CD4-positive, alpha-beta T cell (primary cell): ENCODE measurements at regions not wholly inside any gene's neighbourhood (a gene's known extent, or its start where the extent isn't known, plus 50 kb on each side); places are given as distances from the start of the nearest gene placed in this dataset.

Experiments
- ATAC-seq: fragments of 200-7000 bp; cut with Tn5 transposase; one replicate; pipeline ENCODE4 v1.10.0; 2022; ENCODE audit warnings: mild to moderate bottlenecking; ENCODE audit not compliant: poor library complexity
- CTCF ChIA-PET: fragments of 350-600 bp; sonication (Branson Sonifier 250); formaldehyde crosslinking; loops from one replicate; lab custom pipeline; 2021; ENCODE audit warnings: antibody characterized with exemption, inconsistent platforms; lab: Charles Lee
- POLR2A ChIA-PET: fragments of 350-600 bp; sonication (Branson Sonifier 250); formaldehyde crosslinking; loops from one replicate; lab custom pipeline; 2021; ENCODE audit warnings: antibody characterized with exemption, inconsistent platforms; lab: Charles Lee
- DNase-seq, 14 experiments: peaks; one replicate each; pipeline ENCODE4 v3.0.0-alpha.2; 2013 to 2020; ENCODE audit warnings: mixed read lengths in 2 of 14
- H3K27ac ChIP-seq, 2 donors: one replicate each; pipeline versions ENCODE4 v1.5.1 to v1.7.0; 2013; ENCODE audit warnings: low read length in 2 of 2, low read depth in 1 of 2, mild to moderate bottlenecking in 1 of 2
- H3K27me3 ChIP-seq, 2 experiments: 1 replicate in 1 of 2; 2 replicates in 1 of 2; pipeline versions ENCODE4 v1.6.1 to v1.7.0; 2013; ENCODE audit warnings: low read length in 2 of 2, control low read depth in 1 of 2, mild to moderate bottlenecking in 1 of 2, moderate library complexity in 1 of 2; ENCODE audit not compliant: insufficient read depth in 2 of 2, control insufficient read depth in 1 of 2
- H3K36me3 ChIP-seq: one replicate; pipeline ENCODE4 v1.6.1; 2013; ENCODE audit warnings: low read length, control low read depth; ENCODE audit not compliant: insufficient read depth
- H3K4me1 ChIP-seq: one replicate; pipeline ENCODE4 v1.6.1; 2013; ENCODE audit warnings: low read length, control low read depth; ENCODE audit not compliant: insufficient read depth
- H3K4me3 ChIP-seq: one replicate; pipeline ENCODE4 v1.5.1; 2013; ENCODE audit warnings: mild to moderate bottlenecking, low read length, moderate library complexity
- H3K9me3 ChIP-seq, 2 experiments: 1 replicate in 1 of 2; 2 replicates in 1 of 2; pipeline versions ENCODE4 v1.6.1 to v1.7.0; 2013; ENCODE audit warnings: low read length in 2 of 2, mild to moderate bottlenecking in 2 of 2, control low read depth in 1 of 2, moderate library complexity in 1 of 2; ENCODE audit not compliant: control insufficient read depth in 1 of 2, insufficient read depth in 1 of 2
- H3K27ac Mint-ChIP-seq: one replicate; pipeline ENCODE4 v1.8.0; 2020; ENCODE audit warnings: mixed read lengths
- H3K27me3 Mint-ChIP-seq: one replicate; pipeline ENCODE4 v1.8.0; 2021; ENCODE audit warnings: mixed read lengths
- H3K36me3 Mint-ChIP-seq: one replicate; pipeline ENCODE4 v1.8.0; 2021; ENCODE audit warnings: low read depth, mixed read lengths
- H3K4me1 Mint-ChIP-seq: one replicate; pipeline ENCODE4 v1.8.0; 2021; ENCODE audit warnings: low read depth, mixed read lengths
- H3K4me3 Mint-ChIP-seq: one replicate; pipeline ENCODE4 v1.8.0; 2020; ENCODE audit warnings: mild to moderate bottlenecking, mixed read lengths
- H3K9me3 Mint-ChIP-seq: one replicate; pipeline ENCODE4 v1.8.0; 2020; ENCODE audit warnings: mixed read lengths
- CTCF ChIP-seq: fragments of 200-600 bp; IDR thresholded peaks from one replicate; pipeline ENCODE4 v1.8.0; 2022; ENCODE audit warnings: antibody characterized with exemption, mild to moderate bottlenecking
- intact Hi-C, 2 experiments: fragments of 100-400 bp; cut with DNase I in 1 of 2; cut with micrococcal nuclease in 1 of 2; formaldehyde crosslinking; loops; one replicate each; pipeline versions ENCODE4 v1.15.1 to v1.9.0; 2023 to 2025; cut with DNase I, micrococcal nuclease

DNA sequence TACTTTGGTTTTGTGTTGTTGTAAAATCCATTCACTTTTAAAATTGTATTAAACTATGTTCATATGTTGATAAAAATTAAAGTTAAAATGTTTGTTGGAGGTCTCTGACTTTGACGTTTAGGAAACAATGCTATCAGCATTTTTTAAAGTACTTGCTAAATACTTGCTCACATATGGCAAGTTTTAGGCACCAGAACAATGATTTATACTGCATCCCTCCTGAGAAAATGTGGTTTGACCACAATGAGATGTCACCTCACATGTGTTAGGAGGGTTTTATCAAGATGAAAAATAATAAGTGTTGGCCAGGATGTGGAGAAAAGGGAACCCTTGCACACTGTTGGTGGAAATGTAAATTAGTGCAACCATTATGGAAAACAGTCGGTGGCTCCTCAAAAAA is 180.8 kb downstream of the HSD17B3 start:
- Mint-ChIP-seq H3K9me3 (no peaks in the 10 kb centered on the region), H3K27me3 (peaks cover 24% of the 10 kb centered on the region), H3K36me3 (no peaks in the 10 kb centered on the region), H3K4me3 (no peak overlapping the region), H3K27ac (no peak overlapping the region), H3K4me1 (no peaks in the 10 kb centered on the region)
- Histone ChIP-seq H3K36me3 (no peaks in the 10 kb centered on the region), H3K27ac (no peak overlapping the region), H3K9me3 (peaks cover 0 to 4% of the 10 kb centered on the region in 2 experiments), H3K4me3 (no peak overlapping the region), H3K27me3 (peaks cover 0 to 5% of the 10 kb centered on the region in 2 experiments), H3K4me1 (no peaks in the 10 kb centered on the region)
- TF ChIP-seq CTCF, result no peak
- ChIA-PET POLR2A (no interaction called here), CTCF (no interaction called here)
- peak in 1 of 14 experiments; percentile 22 for DNase-seq
- intact Hi-C loops, result no loop called here
- ATAC-seq, result no peak

GRCh38 chr9:96117398-96118080 is 184.4 kb downstream of the HSD17B3 start:
- Histone ChIP-seq H3K36me3 (no peaks in the 10 kb centered on the region), H3K27me3 (peaks cover 0 to 5% of the 10 kb centered on the region in 2 experiments), H3K9me3 (peaks cover 0 to 4% of the 10 kb centered on the region in 2 experiments), H3K27ac (no peak overlapping the region), H3K4me3 (no peak overlapping the region), H3K4me1 (no peaks in the 10 kb centered on the region)
- ChIA-PET CTCF (no interaction called here), POLR2A (no interaction called here)
- DNase-seq, result peak in 1 of 14 experiments; percentile 16
- no peak for TF ChIP-seq CTCF
- Mint-ChIP-seq H3K4me1 (no peaks in the 10 kb centered on the region), H3K4me3 (no peak overlapping the region), H3K9me3 (no peaks in the 10 kb centered on the region), H3K27ac (no peak overlapping the region), H3K36me3 (no peaks in the 10 kb centered on the region), H3K27me3 (peaks cover 35% of the 10 kb centered on the region)
- intact Hi-C loops, result no loop called here
- no peak for ATAC-seq

DNA sequence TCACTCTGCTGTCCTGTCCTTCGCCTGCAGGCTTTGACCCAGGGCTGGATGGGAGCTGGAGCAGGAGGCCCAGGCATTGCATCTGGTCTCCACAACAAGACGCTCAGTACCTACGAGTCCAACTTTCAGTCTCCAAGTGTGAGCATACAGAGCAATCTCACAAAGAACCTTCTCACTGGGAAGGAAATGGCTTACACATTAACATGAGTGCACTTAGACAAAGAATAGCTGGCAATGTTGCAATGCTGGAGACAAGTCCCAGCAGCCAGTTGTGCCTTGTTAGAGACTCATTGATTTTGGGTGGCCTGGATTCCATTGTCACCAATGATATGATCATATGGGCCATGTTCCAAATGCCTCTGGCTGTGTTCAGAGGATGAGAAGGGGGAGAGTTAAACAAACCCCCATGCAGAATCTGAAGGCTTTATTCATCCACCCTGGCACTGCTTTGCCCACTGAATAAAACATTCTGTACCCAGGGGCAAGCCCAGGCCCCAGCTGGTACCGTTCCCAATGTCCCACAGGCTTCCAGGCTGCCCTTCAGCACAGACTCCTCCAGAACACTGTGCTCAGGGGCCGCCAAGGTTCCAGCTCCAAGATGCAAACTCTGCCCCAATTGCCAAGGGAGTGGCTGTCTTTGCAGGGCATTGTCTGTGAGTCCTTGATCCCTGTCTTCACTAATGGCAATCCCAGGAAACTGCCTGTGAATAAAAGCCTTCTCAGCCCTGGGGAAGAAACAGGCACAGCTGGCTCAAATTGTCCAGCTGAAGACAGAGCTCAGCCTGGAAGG is 185.5 kb downstream of the HSD17B3 start:
- H3K9me3 ChIP-seq, result peaks cover 0 to 4% of the 10 kb centered on the region in 2 experiments
- no peaks in the 10 kb centered on the region for H3K9me3 Mint-ChIP-seq
- H3K27ac Mint-ChIP-seq, result no peak overlapping the region
- H3K27ac ChIP-seq, result no peak overlapping the region
- no peak overlapping the region for H3K4me3 ChIP-seq
- no peaks in the 10 kb centered on the region for H3K4me1 Mint-ChIP-seq
- no peak for ATAC-seq
- no peak for DNase-seq
- CTCF ChIA-PET, result no interaction called here
- H3K36me3 Mint-ChIP-seq, result no peaks in the 10 kb centered on the region
- H3K27me3 Mint-ChIP-seq, result peaks cover 39% of the 10 kb centered on the region
- TF ChIP-seq CTCF, result no peak
- POLR2A ChIA-PET, result no interaction called here
- no peaks in the 10 kb centered on the region for H3K36me3 ChIP-seq
- intact Hi-C loops, result no loop called here
- H3K4me3 Mint-ChIP-seq, result no peak overlapping the region
- peaks cover under 1 to 5% of the 10 kb centered on the region in 2 experiments for H3K27me3 ChIP-seq
- no peaks in the 10 kb centered on the region for H3K4me1 ChIP-seq
